GM19351 (cell line): ENCODE measurements at regions not wholly inside any gene's neighbourhood (a gene's known extent, or its start where the extent isn't known, plus 50 kb on each side); places are given as distances from the start of the nearest gene placed in this dataset.
A peak's percentile ranks its signal among the peaks of the same experiment; 100 is the strongest.
"Not testable (repeated sequence)": the region's sequence is repeated elsewhere in the genome, so short reads cannot be mapped to it uniquely, and the experiment has no call there.

ENCODE experiments used
- ATAC-seq: cut with Tn5 transposase; IDR thresholded peaks from one replicate; pipeline ENCODE4 v1.9.1; 2021; ENCODE audit warnings: mild to moderate bottlenecking, moderate library complexity; ENCODE audit not compliant: unreplicated experiment

- no peak for ATAC-seq
Measured at GRCh38 chr4:81375745-81376144, 96.0 kb downstream of the RASGEF1B start.

GRCh38 chr4:81369886-81370285 is 101.8 kb downstream of the RASGEF1B start:
- ATAC-seq, result no peak

GRCh38 chr4:81366779-81367178 is 104.9 kb downstream of the RASGEF1B start:
- ATAC-seq, result no peak

GRCh38 chr4:81360737-81361136 is 111.0 kb downstream of the RASGEF1B start:
- no peak for ATAC-seq

- ATAC-seq, result no peak
Measured at GRCh38 chr4:81359207-81359606, 112.5 kb downstream of the RASGEF1B start.

- no peak for ATAC-seq
Measured at GRCh38 chr4:81358154-81358553, 113.6 kb downstream of the RASGEF1B start.

GRCh38 chr4:81356621-81357020 is 115.1 kb downstream of the RASGEF1B start:
- ATAC-seq, result no peak

GRCh38 chr4:81355136-81355535 is 116.6 kb downstream of the RASGEF1B start:
- no peak for ATAC-seq

- no peak for ATAC-seq
Measured at GRCh38 chr4:81353861-81354260, 117.8 kb downstream of the RASGEF1B start.

GRCh38 chr4:81352446-81352835 is 119.3 kb downstream of the RASGEF1B start:
- ATAC-seq, result no peak

- ATAC-seq, result peak; percentile 95
Measured at GRCh38 chr4:81351654-81352445, 119.9 kb downstream of the RASGEF1B start.

GRCh38 chr4:81350040-81350439 is 121.7 kb downstream of the RASGEF1B start:
- no peak for ATAC-seq

GRCh38 chr4:81348778-81349094 is 123.0 kb downstream of the RASGEF1B start:
- ATAC-seq, result no peak

GRCh38 chr4:81348086-81348777 is 123.5 kb downstream of the RASGEF1B start:
- no peak for ATAC-seq

- no peak for ATAC-seq
Measured at GRCh38 chr4:81346719-81347118, 125.0 kb downstream of the RASGEF1B start.

- no peak for ATAC-seq
Measured at GRCh38 chr4:81343536-81343935, 128.2 kb downstream of the RASGEF1B start.

GRCh38 chr4:81343046-81343445 is 128.0 kb upstream of the PRKG2 start:
- no peak for ATAC-seq

- no peak for ATAC-seq
Measured at GRCh38 chr4:81337211-81337610, 122.2 kb upstream of the PRKG2 start.

- ATAC-seq, result no peak
Measured at GRCh38 chr4:81335122-81335912, 120.3 kb upstream of the PRKG2 start.

GRCh38 chr4:81330018-81330417 is 115.0 kb upstream of the PRKG2 start:
- no peak for ATAC-seq

- ATAC-seq, result no peak
Measured at GRCh38 chr4:81326581-81326980, 111.6 kb upstream of the PRKG2 start.

GRCh38 chr4:81324594-81324993 is 109.6 kb upstream of the PRKG2 start:
- not testable (repeated sequence) for ATAC-seq
